IMR-90 (cell line): ENCODE measurements at regions not wholly inside any gene's neighbourhood (a gene's known extent, or its start where the extent isn't known, plus 50 kb on each side); places are given as distances from the start of the nearest gene placed in this dataset.

Experiments
- ATAC-seq: fragments of 200-7000 bp; cut with Tn5 transposase; 2 replicates; pipeline ENCODE4 v1.9.1; 2020; ENCODE audit warnings: low read depth, mild to moderate bottlenecking, moderate library complexity
- BruUV-seq: library from RNA; stranded (reverse); fragments of 400-500 nt; replicated peaks from 2 replicates; lab custom pipeline; 2021; lab: Mats Ljungman, UMichigan
- CTCF ChIA-PET: fragments of 300-600 bp; formaldehyde crosslinking; extraction: SDS; loops from one replicate; lab custom pipeline; 2021; ENCODE audit warnings: antibody characterized with exemption; lab: Yijun Ruan, JAX
- POLR2A ChIA-PET: fragments of 300-600 bp; sonication (Branson Sonifier 250); formaldehyde crosslinking; loops from one replicate; lab custom pipeline; 2022; ENCODE audit warnings: antibody characterized with exemption; ENCODE audit not compliant: unreplicated experiment; lab: Charles Lee
- DNase-seq: peaks from one replicate; pipeline ENCODE4 v3.0.0; 2013
- H2AFZ ChIP-seq: replicated peaks from 2 replicates; pipeline ENCODE3; 2013; ENCODE audit warnings: low read length, mild to moderate bottlenecking; ENCODE audit not compliant: poor library complexity
- H2AK5ac ChIP-seq: 2 replicates; pipeline ENCODE4 v1.6.1; 2013; ENCODE audit warnings: low read depth, low read length, inconsistent platforms
- H2AK9ac ChIP-seq: replicated peaks from 2 replicates; pipeline ENCODE3; 2013; ENCODE audit warnings: mild to moderate bottlenecking, low read depth, low read length, moderate library complexity; ENCODE audit not compliant: poor library complexity
- H2BK120ac ChIP-seq: 2 replicates; pipeline ENCODE4 v1.6.1; 2013; ENCODE audit warnings: low read depth, low read length, inconsistent platforms
- H2BK15ac ChIP-seq: 3 replicates; pipeline ENCODE4 v1.6.1; 2013; ENCODE audit warnings: low read depth, low read length, inconsistent platforms
- H2BK20ac ChIP-seq: 2 replicates; pipeline ENCODE4 v1.6.1; 2013; ENCODE audit warnings: low read depth, mild to moderate bottlenecking, inconsistent platforms, low read length, moderate library complexity
- H2BK5ac ChIP-seq: 2 replicates; pipeline ENCODE4 v1.6.1; 2013; ENCODE audit warnings: mild to moderate bottlenecking, low read depth, low read length, inconsistent platforms; ENCODE audit not compliant: poor library complexity, severe bottlenecking
- H3K14ac ChIP-seq: replicated peaks from 2 replicates; pipeline ENCODE4 v1.6.1; 2013; ENCODE audit warnings: low read depth, low read length, inconsistent platforms
- H3K18ac ChIP-seq: 2 replicates; pipeline ENCODE4 v1.6.1; 2013; ENCODE audit warnings: low read depth, low read length, control low read depth
- H3K23ac ChIP-seq: 2 replicates; pipeline ENCODE4 v1.6.1; 2013; ENCODE audit warnings: low read depth, low read length, inconsistent platforms
- H3K27ac ChIP-seq: 2 replicates; pipeline ENCODE4 v1.5.1; 2013; ENCODE audit warnings: mild to moderate bottlenecking, control low read depth, low read length; ENCODE audit not compliant: insufficient read depth
- H3K27me3 ChIP-seq: 2 replicates; pipeline ENCODE4 v1.6.1; 2013; ENCODE audit warnings: low read length; ENCODE audit not compliant: control insufficient read depth, insufficient read depth
- H3K36me3 ChIP-seq: 2 replicates; pipeline ENCODE4 v1.6.1; 2013; ENCODE audit warnings: low read length, mixed read lengths; ENCODE audit not compliant: control insufficient read depth, insufficient read depth
- H3K4ac ChIP-seq: 2 replicates; pipeline ENCODE4 v1.6.1; 2013; ENCODE audit warnings: low read depth, low read length, inconsistent platforms
- H3K4me1 ChIP-seq: 2 replicates; pipeline ENCODE4 v1.6.1; 2013; ENCODE audit warnings: low read length, mixed read lengths; ENCODE audit not compliant: control insufficient read depth, insufficient read depth
- H3K4me2 ChIP-seq: 2 replicates; pipeline ENCODE4 v1.6.1; 2013; ENCODE audit warnings: low read depth, mild to moderate bottlenecking, control low read depth, low read length, moderate library complexity
- H3K4me3 ChIP-seq: 2 replicates; pipeline ENCODE4 v1.5.1; 2013; ENCODE audit warnings: low read depth, mild to moderate bottlenecking, control low read depth, low read length, moderate library complexity; ENCODE audit not compliant: insufficient read depth
- H3K56ac ChIP-seq: 2 replicates; pipeline ENCODE4 v1.6.1; 2013; ENCODE audit warnings: low read length, inconsistent platforms; ENCODE audit not compliant: insufficient read depth; ENCODE audit errors: extremely low read depth
- H3K79me1 ChIP-seq, 2 experiments: 2 replicates each; pipeline ENCODE4 v1.6.1; 2013; ENCODE audit warnings: low read length in 2 of 2, inconsistent platforms in 1 of 2, low read depth in 1 of 2
- H3K9ac ChIP-seq: 2 replicates; pipeline ENCODE4 v1.6.1; 2013; ENCODE audit warnings: low read depth, low read length, control low read depth
- H3K9me1 ChIP-seq: 2 replicates; pipeline ENCODE4 v1.6.1; 2013; ENCODE audit warnings: low read length, inconsistent platforms; ENCODE audit not compliant: insufficient read depth
- H3K9me3 ChIP-seq: 2 replicates; pipeline ENCODE4 v1.6.1; 2013; ENCODE audit warnings: low read length; ENCODE audit not compliant: control insufficient read depth, insufficient read depth
- H4K20me1 ChIP-seq: 2 replicates; pipeline ENCODE4 v1.6.1; 2013; ENCODE audit warnings: low read length, inconsistent platforms; ENCODE audit not compliant: insufficient read depth
- H4K5ac ChIP-seq: 2 replicates; pipeline ENCODE4 v1.6.1; 2013; ENCODE audit warnings: mild to moderate bottlenecking, low read depth, low read length, control low read depth
- H4K8ac ChIP-seq, 2 experiments: 2 replicates each; pipeline ENCODE4 v1.6.1; 2013; ENCODE audit warnings: low read depth in 2 of 2, low read length in 2 of 2, control low read depth in 1 of 2, inconsistent platforms in 1 of 2
- H4K91ac ChIP-seq: 2 replicates; pipeline ENCODE4 v1.6.1; 2013; ENCODE audit warnings: low read depth, low read length, inconsistent platforms; ENCODE audit not compliant: insufficient read depth
- BHLHE40 ChIP-seq: fragments of 150-350 bp; IDR thresholded peaks from 2 replicates; pipeline ENCODE4 v1.6.1; 2016; ENCODE audit warnings: mild to moderate bottlenecking, low read depth, low read length
- CEBPB ChIP-seq: IDR thresholded peaks from 2 replicates; pipeline ENCODE4 v1.6.1; 2012; ENCODE audit warnings: low read depth, low read length, improper control_type of control experiment
- CHD1 ChIP-seq: IDR thresholded peaks from 2 replicates; pipeline ENCODE4 v1.6.1; 2012; ENCODE audit warnings: low read depth, low read length, improper control_type of control experiment
- CTCF ChIP-seq: conservative IDR thresholded peaks from 2 replicates; pipeline ENCODE4 v1.5.1; 2012; ENCODE audit warnings: mild to moderate bottlenecking, low read depth, low read length, improper control_type of control experiment
- ELK1 ChIP-seq: fragments of 150-350 bp; IDR thresholded peaks from 2 replicates; pipeline ENCODE4 v1.6.1; 2016; ENCODE audit warnings: low read depth, mild to moderate bottlenecking, low read length, moderate library complexity, borderline replicate concordance
- FOS ChIP-seq: fragments of 150-350 bp; IDR thresholded peaks from 2 replicates; pipeline ENCODE4 v1.6.1; 2016; ENCODE audit warnings: low read depth, low read length
- MAFK ChIP-seq: IDR thresholded peaks from 2 replicates; pipeline ENCODE4 v1.6.1; 2012; ENCODE audit warnings: low read depth, low read length, improper control_type of control experiment
- MAZ ChIP-seq: IDR thresholded peaks from 2 replicates; pipeline ENCODE4 v1.6.1; 2012; ENCODE audit warnings: low read depth, mild to moderate bottlenecking, low read length, improper control_type of control experiment, moderate library complexity, borderline replicate concordance
- MXI1 ChIP-seq: IDR thresholded peaks from 2 replicates; pipeline ENCODE4 v1.6.1; 2012; ENCODE audit warnings: low read depth, mild to moderate bottlenecking, low read length, moderate library complexity, borderline replicate concordance
- NFE2L2 ChIP-seq: fragments of 150-350 bp; IDR thresholded peaks from 2 replicates; pipeline ENCODE4 v1.6.1; 2016; ENCODE audit warnings: low read depth, mild to moderate bottlenecking, low read length
- POLR2A ChIP-seq: IDR thresholded peaks from 2 replicates; pipeline ENCODE4 v1.6.1; 2012; ENCODE audit warnings: mild to moderate bottlenecking, low read depth, low read length
- RAD21 ChIP-seq: IDR thresholded peaks from 2 replicates; pipeline ENCODE4 v1.6.1; 2012; ENCODE audit warnings: low read length, improper control_type of control experiment
- RCOR1 ChIP-seq: IDR thresholded peaks from 2 replicates; pipeline ENCODE4 v1.6.1; 2012; ENCODE audit warnings: mild to moderate bottlenecking, low read length, improper control_type of control experiment; ENCODE audit not compliant: insufficient replicate concordance
- RFX5 ChIP-seq: IDR thresholded peaks from 2 replicates; pipeline ENCODE4 v1.8.0; 2012; ENCODE audit warnings: low read depth, mild to moderate bottlenecking, low read length, moderate library complexity
- SMC3 ChIP-seq: fragments of 150-350 bp; IDR thresholded peaks from 2 replicates; pipeline ENCODE4 v1.6.1; 2016; ENCODE audit warnings: low read depth, mild to moderate bottlenecking, antibody characterized with exemption, low read length, moderate library complexity
- USF2 ChIP-seq: fragments of 150-350 bp; IDR thresholded peaks from 2 replicates; pipeline ENCODE4 v1.6.1; 2017; ENCODE audit warnings: mild to moderate bottlenecking, antibody characterized with exemption, low read length, low read depth
- WGBS, 2 experiments: methylation state at CpG; one replicate each; pipeline versions ENCODE4 v1.1.5 to v1.1.7; 2013; ENCODE audit warnings: missing lambda C conversion rate in 2 of 2; ENCODE audit not compliant: insufficient read length in 1 of 2; ENCODE audit errors: extremely low coverage in 2 of 2; 5-methylcytosine and 5-hydroxymethylcytosine counted together
- dilution Hi-C: fragments of 300-500 bp; cut with HindIII; formaldehyde crosslinking; loops from one replicate; pipeline ENCODE4 v1.14.3; 2018; ENCODE audit warnings: low sequenced_read_pairs; ENCODE audit not compliant: unreplicated experiment
- in situ Hi-C: fragments of 300-500 bp; cut with MboI; formaldehyde crosslinking; loops from 3 replicates; pipeline ENCODE4 v1.14.3; 2019; ENCODE audit warnings: low sequenced_read_pairs, inconsistent platforms, mixed read lengths
- intact Hi-C: fragments of 100-400 bp; cut with micrococcal nuclease; formaldehyde crosslinking; loops from 2 replicates; pipeline ENCODE4 v1.10.0; 2022

- DNase-seq: no peak
- Histone ChIP-seq H3K9ac (no peak overlapping the region), H3K27ac (no peak overlapping the region), H3K4ac (no peak overlapping the region), H2BK15ac (no peak overlapping the region), H2AFZ (no peak overlapping the region), H3K18ac (no peak overlapping the region), H3K9me1 (no peaks in the 10 kb centered on the region), H3K4me2 (no peak overlapping the region), H2AK5ac (no peak overlapping the region), H2BK120ac (no peak overlapping the region), H3K27me3 (peaks cover 2% of the 10 kb centered on the region; the same call in 1 of the 2 replicates), H2BK20ac (no peak overlapping the region), H3K14ac (no peak overlapping the region), H3K4me3 (no peak overlapping the region), H3K4me1 (no peaks in the 10 kb centered on the region), H3K23ac (no peak overlapping the region), H3K9me3 (no peaks in the 10 kb centered on the region), H2BK5ac (no peak overlapping the region), H2AK9ac (no peak overlapping the region), H3K56ac (no peak overlapping the region), H3K36me3 (no peaks in the 10 kb centered on the region), H4K20me1 (no peaks in the 10 kb centered on the region), H4K5ac (no peak overlapping the region), H3K79me1 (no peaks in the 10 kb centered on the region), H4K91ac (no peak overlapping the region), H4K8ac (no peak overlapping the region)
- in situ Hi-C loops (no loop called here), dilution Hi-C loops (no loop called here), intact Hi-C loops (no loop called here)
- POLR2A ChIA-PET: no interaction called here
- TF ChIP-seq CHD1 (no peak), CEBPB (no peak), USF2 (no peak), RFX5 (no peak), FOS (no peak), ELK1 (no peak), NFE2L2 (no peak), MAFK (no peak), POLR2A (no peak), SMC3 (no peak), RAD21 (no peak), CTCF (no peak), BHLHE40 (no peak), RCOR1 (no peak), MXI1 (no peak), MAZ (no peak)
- no TSS peak for BruUV-seq
- ATAC-seq: no peak
- CTCF ChIA-PET: no interaction called here
- no CpG with 5 or more reads among the region's 5 CpGs for WGBS, 2 experiments
These were observed 395.3 kb downstream of the PREX1 start for GRCh38 chr20:48432494-48432832.
